ENCODE measurements at regions not wholly inside any gene's neighbourhood (a gene's known extent, or its start where the extent isn't known, plus 50 kb on each side); places are given as distances from the start of the nearest gene placed in this dataset.

- intact Hi-C loops (cut with DNase I): loop anchor here (10.0 kb wide), 1 partner anchor 108 kb away; no protein-coding TSS in a partner anchor
- DNase-seq (ENCODE audit: low spot score): no peak
- ATAC-seq: no peak
These were observed 72.4 kb upstream of the ARHGEF7 start for GRCh38 chr13:111042661-111043226.

GRCh38 chr13:111040830-111041229, 74.3 kb upstream of the ARHGEF7 start:
- no peak for DNase-seq (ENCODE audit: low spot score)
- no peak for ATAC-seq
- intact Hi-C loops (cut with DNase I): loop anchor here (10.0 kb wide), 1 partner anchor 106 kb away; no protein-coding TSS in a partner anchor

- intact Hi-C loops (cut with DNase I): loop anchor here (10.0 kb wide), 1 partner anchor 105 kb away; no protein-coding TSS in a partner anchor
- no peak for ATAC-seq
- no peak for DNase-seq (ENCODE audit: low spot score)
These were observed 75.4 kb upstream of the ARHGEF7 start for GRCh38 chr13:111039735-111040134.

GRCh38 chr13:111038887-111039286, 76.2 kb upstream of the ARHGEF7 start:
- intact Hi-C loops (cut with DNase I): no loop called here
- ATAC-seq: no peak
- no peak for DNase-seq (ENCODE audit: low spot score)

- DNase-seq (ENCODE audit: low spot score) (no peak), ATAC-seq (no peak)
- intact Hi-C loops (cut with DNase I): no loop called here
These were observed 77.2 kb upstream of the ARHGEF7 start for GRCh38 chr13:111037927-111038326.

GRCh38 chr13:111036665-111037064, 78.4 kb upstream of the ARHGEF7 start:
- no peak for DNase-seq (ENCODE audit: low spot score)
- intact Hi-C loops (cut with DNase I): no loop called here
- no peak for ATAC-seq

- DNase-seq (ENCODE audit: low spot score): no peak
- intact Hi-C loops (cut with DNase I): no loop called here
- ATAC-seq: no peak
These were observed 79.2 kb upstream of the ARHGEF7 start for GRCh38 chr13:111035861-111036260.

- ATAC-seq (no peak), DNase-seq (ENCODE audit: low spot score) (no peak)
- intact Hi-C loops (cut with DNase I): no loop called here
These were observed 80.3 kb upstream of the ARHGEF7 start for GRCh38 chr13:111034811-111035210.

- ATAC-seq (no peak), DNase-seq (ENCODE audit: low spot score) (no peak)
- intact Hi-C loops (cut with DNase I): no loop called here
These were observed 81.7 kb upstream of the ARHGEF7 start for GRCh38 chr13:111033172-111034130.

- intact Hi-C loops (cut with DNase I): no loop called here
- DNase-seq (ENCODE audit: low spot score) (no peak), ATAC-seq (no peak)
These were observed 83.6 kb upstream of the ARHGEF7 start for GRCh38 chr13:111031531-111031961.

GRCh38 chr13:111029957-111030609, 85.0 kb upstream of the ARHGEF7 start:
- no peak for DNase-seq (ENCODE audit: low spot score)
- no peak for ATAC-seq
- intact Hi-C loops (cut with DNase I): no loop called here

GRCh38 chr13:111027458-111028439, 87.4 kb upstream of the ARHGEF7 start:
- DNase-seq (ENCODE audit: low spot score): no peak
- intact Hi-C loops (cut with DNase I): no loop called here
- no peak for ATAC-seq

GRCh38 chr13:111025310-111025709, 89.8 kb upstream of the ARHGEF7 start:
- DNase-seq (ENCODE audit: low spot score): no peak
- intact Hi-C loops (cut with DNase I): no loop called here

GRCh38 chr13:111022886-111023285, 92.2 kb upstream of the ARHGEF7 start:
- intact Hi-C loops (cut with DNase I): no loop called here
- DNase-seq (ENCODE audit: low spot score) (no peak), ATAC-seq (no peak)

More at GRCh38 chr13:111025310-111025709, 89.8 kb upstream of the ARHGEF7 start:
- ATAC-seq: no peak

- no peak for ATAC-seq
- no peak for DNase-seq (ENCODE audit: low spot score)
- intact Hi-C loops (cut with DNase I): no loop called here
These were observed 92.9 kb upstream of the ARHGEF7 start for GRCh38 chr13:111022241-111022640.

- DNase-seq (ENCODE audit: low spot score) (no peak), ATAC-seq (no peak)
- intact Hi-C loops (cut with DNase I): no loop called here
These were observed 93.8 kb upstream of the ARHGEF7 start for GRCh38 chr13:111021270-111021669.

GRCh38 chr13:111020546-111020945, 94.6 kb upstream of the ARHGEF7 start:
- intact Hi-C loops (cut with DNase I): no loop called here
- DNase-seq (ENCODE audit: low spot score): no peak
- ATAC-seq: no peak

GRCh38 chr13:111020021-111020420, 95.1 kb upstream of the ARHGEF7 start:
- ATAC-seq (no peak), DNase-seq (ENCODE audit: low spot score) (no peak)
- intact Hi-C loops (cut with DNase I): no loop called here
